ENCODE measurements at regions not wholly inside any gene's neighbourhood (a gene's known extent, or its start where the extent isn't known, plus 50 kb on each side); places are given as distances from the start of the nearest gene placed in this dataset.
"Not testable (repeated sequence)": the region's sequence is repeated elsewhere in the genome, so short reads cannot be mapped to it uniquely, and the experiment has no call there.

- no peak for DNase-seq (ENCODE audit: low read depth, low spot score)
Observed at GRCh38 chrX:112935029-112935428, 94.4 kb upstream of the AMOT start.

DNA sequence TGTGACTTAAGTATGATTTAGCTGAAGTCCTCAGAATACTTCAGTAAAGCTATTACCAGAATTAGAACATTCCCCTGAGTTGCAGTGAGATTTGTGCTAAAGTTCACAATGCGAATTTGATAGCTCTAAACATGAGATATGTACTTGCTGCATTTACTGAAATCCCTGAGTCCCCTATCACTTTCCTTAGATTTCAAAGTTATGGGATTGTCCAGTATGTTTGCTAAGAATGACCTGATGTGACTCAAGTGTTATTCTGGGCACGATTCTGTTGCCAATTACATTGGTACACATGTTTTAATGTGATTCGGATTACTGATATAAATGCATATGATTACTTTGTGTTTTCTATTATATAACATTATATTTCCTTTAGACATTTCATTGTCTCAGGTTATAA, 91.3 kb upstream of the AMOT start:
- no peak for DNase-seq (ENCODE audit: low read depth, low spot score)

GRCh38 chrX:112931478-112931877, 90.8 kb upstream of the AMOT start:
- no peak for DNase-seq (ENCODE audit: low read depth, low spot score)

GRCh38 chrX:112923381-112923780, 82.8 kb upstream of the AMOT start:
- not testable (repeated sequence) for DNase-seq (ENCODE audit: low read depth, low spot score)

DNA sequence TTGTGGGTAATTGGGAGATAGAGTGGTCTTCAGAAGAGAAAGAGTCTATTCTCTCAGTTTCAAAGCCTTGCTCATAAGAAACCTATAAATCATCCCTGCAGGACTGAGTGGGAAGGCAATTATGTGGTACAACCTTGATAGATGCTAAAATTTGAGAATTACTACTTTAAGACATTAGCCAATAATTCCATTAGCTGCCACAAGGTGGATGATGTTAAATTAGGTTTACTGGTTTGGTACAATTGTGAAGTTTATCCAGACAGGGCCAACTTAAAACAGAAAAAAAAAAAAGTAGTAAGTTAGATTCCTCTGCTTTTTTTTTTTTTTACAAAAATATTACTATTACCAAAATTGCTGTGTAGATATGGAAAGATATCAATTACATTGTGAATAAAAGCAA, 73.2 kb upstream of the AMOT start:
- DNase-seq (ENCODE audit: low read depth, low spot score) = no peak

DNA sequence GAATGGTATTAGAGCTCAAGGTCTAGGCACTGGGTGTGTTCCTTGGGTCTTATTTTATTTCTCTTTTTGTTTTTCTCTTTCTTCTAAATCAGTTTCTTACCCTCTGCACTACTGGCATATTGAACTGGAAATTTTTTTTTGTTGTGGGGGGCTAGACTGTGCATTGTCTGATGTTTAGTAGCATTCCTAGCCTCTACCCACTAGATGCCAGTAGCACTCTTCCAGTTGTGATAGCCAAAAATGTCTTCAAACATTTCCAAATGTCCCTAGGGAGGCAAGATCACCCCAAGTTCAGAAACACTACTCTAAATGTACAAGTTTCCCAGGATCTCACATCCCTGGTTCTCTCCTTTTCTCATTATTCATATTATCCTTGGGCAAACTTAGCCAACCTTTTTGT, 69.8 kb upstream of the AMOT start:
- no peak for DNase-seq (ENCODE audit: low read depth, low spot score)

DNA sequence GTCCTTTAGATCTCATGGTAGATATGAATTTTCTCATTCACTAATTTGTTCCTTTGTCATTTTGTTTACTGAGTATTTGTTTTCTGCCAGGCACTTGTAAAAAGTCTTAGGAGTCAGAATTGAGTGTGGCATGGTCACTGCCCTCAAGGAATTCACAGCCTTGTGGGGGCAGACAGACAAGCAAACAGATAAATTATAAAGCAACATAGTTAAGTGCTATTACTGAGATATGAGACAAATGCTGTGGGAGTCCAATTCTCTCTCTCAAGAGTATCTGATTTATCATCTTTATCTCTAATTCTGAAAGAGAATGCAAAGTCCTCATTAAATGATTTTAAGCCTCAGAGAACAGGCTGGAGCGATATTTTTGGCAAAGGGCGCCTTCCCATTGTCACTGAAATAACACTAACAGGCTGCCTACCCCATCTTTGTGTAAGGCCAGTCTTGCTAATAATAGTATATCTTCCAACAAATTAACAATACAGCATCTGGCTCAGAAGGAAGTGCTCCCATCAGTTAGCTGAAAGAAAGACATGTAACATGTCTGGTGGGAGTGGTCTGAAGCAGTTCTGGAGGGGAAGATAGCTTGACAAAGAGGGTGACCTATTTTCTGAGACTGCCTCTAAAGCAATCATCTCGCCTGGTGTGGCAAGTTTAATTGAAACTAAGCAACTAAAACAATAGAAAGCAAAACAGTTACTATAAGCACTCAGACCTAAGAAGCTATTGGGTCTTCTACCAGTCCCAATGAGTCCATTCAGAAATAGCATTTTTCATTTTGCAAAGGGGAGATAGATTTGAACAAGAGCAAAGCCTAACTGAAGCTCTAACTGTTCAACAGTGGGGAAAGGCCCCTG, 61.5 kb upstream of the AMOT start:
- DNase-seq (ENCODE audit: low read depth, low spot score) = no peak

DNA sequence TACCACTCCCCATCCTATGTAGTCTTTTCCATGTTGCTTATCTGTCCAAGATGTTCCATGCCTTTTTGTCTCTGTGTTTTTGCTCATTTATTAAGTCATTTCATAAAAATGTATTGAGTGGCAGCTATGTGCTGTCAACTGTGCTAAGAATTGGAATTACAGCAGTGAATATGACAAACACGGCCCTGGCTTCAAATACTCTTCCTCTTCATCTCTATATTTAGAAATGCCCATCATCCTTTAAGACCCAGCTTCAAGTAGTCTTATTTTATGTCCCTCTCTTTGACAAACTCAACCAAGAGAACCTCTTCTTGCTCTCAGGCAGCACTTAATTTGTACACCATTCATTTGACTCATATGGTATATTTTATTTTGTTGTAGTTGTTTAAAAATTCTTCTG, 55.4 kb upstream of the AMOT start:
- no peak for DNase-seq (ENCODE audit: low read depth, low spot score)

Measured in astrocyte of the hippocampus (primary cell).